HEK293 (cell line): ENCODE measurements at regions not wholly inside any gene's neighbourhood (a gene's known extent, or its start where the extent isn't known, plus 50 kb on each side); places are given as distances from the start of the nearest gene placed in this dataset.

Source experiments
- CTCF ChIA-PET: fragments of 350-600 bp; formaldehyde crosslinking; extraction: SDS; loops from one replicate; lab custom pipeline; 2021; ENCODE audit warnings: antibody characterized with exemption; lab: Yijun Ruan, JAX
- POLR2A ChIA-PET: fragments of 300-600 bp; formaldehyde crosslinking; extraction: SDS; loops from one replicate; lab custom pipeline; 2020; ENCODE audit warnings: antibody characterized with exemption, inconsistent platforms; lab: Yijun Ruan, JAX
- H3K27ac ChIP-seq: fragments of 200-500 bp; sonication (Bioruptor generic); 2 replicates; pipeline ENCODE4 v1.5.1; 2014; ENCODE audit warnings: low read depth, low read length, control low read depth, inconsistent platforms; ENCODE audit errors: extremely low read depth
- H3K36me3 ChIP-seq, 2 experiments: fragments of 200-500 bp in 1 of 2; sonication (Bioruptor generic) in 1 of 2; 1 replicate in 1 of 2; 2 replicates in 1 of 2; pipeline ENCODE4 v1.5.1; 2014 to 2017; ENCODE audit warnings: inconsistent platforms in 2 of 2, low read length in 2 of 2; ENCODE audit not compliant: control insufficient read depth in 2 of 2, insufficient read depth in 1 of 2
- H3K4me1 ChIP-seq: fragments of 200-500 bp; sonication (Bioruptor generic); 2 replicates; pipeline ENCODE4 v1.5.1; 2014; ENCODE audit warnings: mild to moderate bottlenecking, low read length, inconsistent platforms; ENCODE audit not compliant: control insufficient read depth, insufficient read depth
- H3K4me3 ChIP-seq: 2 replicates; pipeline ENCODE4 v1.5.1; 2011; ENCODE audit warnings: low read depth, mild to moderate bottlenecking, control low read depth, low read length, moderate library complexity
- H3K9me3 ChIP-seq: fragments of 200-500 bp; sonication (Bioruptor generic); 2 replicates; pipeline ENCODE4 v1.5.1; 2014; ENCODE audit warnings: low read depth, low read length, inconsistent platforms; ENCODE audit not compliant: control insufficient read depth, insufficient read depth
- FEZF1 ChIP-seq: fragments of 450-650 bp; formaldehyde crosslinking; IDR thresholded peaks from 2 replicates; pipeline ENCODE4 v1.5.1; 2016; ENCODE audit warnings: missing biosample characterization, missing genetic modification characterization
- KLF16 ChIP-seq: fragments of 450-650 bp; formaldehyde crosslinking; IDR thresholded peaks from 2 replicates; pipeline ENCODE4 v1.5.1; 2017; ENCODE audit warnings: missing biosample characterization, missing genetic modification characterization
- SP2 ChIP-seq: fragments of 450-650 bp; formaldehyde crosslinking; IDR thresholded peaks from 2 replicates; pipeline ENCODE4 v1.5.1; 2016; ENCODE audit warnings: missing biosample characterization, missing genetic modification characterization
- TRIM28 ChIP-seq: IDR thresholded peaks from 2 replicates; pipeline ENCODE4 v1.6.1; 2011; ENCODE audit warnings: low read length, control low read depth, borderline replicate concordance
- ZBTB17 ChIP-seq: fragments of 450-650 bp; formaldehyde crosslinking; IDR thresholded peaks from 2 replicates; pipeline ENCODE4 v1.5.1; 2016; ENCODE audit warnings: missing biosample characterization, missing genetic modification characterization
- ZNF157 ChIP-seq: fragments of 450-650 bp; formaldehyde crosslinking; IDR thresholded peaks from 2 replicates; pipeline ENCODE4 v1.5.1; 2016; ENCODE audit warnings: missing biosample characterization, missing genetic modification characterization
- ZNF335 ChIP-seq: fragments of 450-650 bp; formaldehyde crosslinking; conservative IDR thresholded peaks from 2 replicates; pipeline ENCODE4 v1.5.1; 2016; ENCODE audit warnings: missing biosample characterization, missing genetic modification characterization
- ZNF366 ChIP-seq: fragments of 450-650 bp; formaldehyde crosslinking; conservative IDR thresholded peaks from 2 replicates; pipeline ENCODE4 v1.5.1; 2016; ENCODE audit warnings: missing biosample characterization, missing genetic modification characterization
- ZNF423 ChIP-seq: fragments of 450-650 bp; formaldehyde crosslinking; IDR thresholded peaks from 2 replicates; pipeline ENCODE4 v1.5.1; 2016; ENCODE audit warnings: missing biosample characterization, missing genetic modification characterization
- ZNF677 ChIP-seq: fragments of 450-650 bp; IDR thresholded peaks from 2 replicates; pipeline ENCODE4 v1.5.0; 2018; ENCODE audit warnings: missing biosample characterization, mild to moderate bottlenecking, missing genetic modification characterization, moderate library complexity
- ZNF704 ChIP-seq: fragments of 450-650 bp; formaldehyde crosslinking; IDR thresholded peaks from 2 replicates; pipeline ENCODE4 v1.5.1; 2016; ENCODE audit warnings: missing biosample characterization, missing genetic modification characterization
- TF ChIP-seq, protein P1 (sequence below): fragments of 450-650 bp; formaldehyde crosslinking; IDR thresholded peaks from 2 replicates; pipeline ENCODE4 v1.5.1; 2016; ENCODE audit warnings: missing biosample characterization, missing genetic modification characterization, low read depth
- TF ChIP-seq, protein P2 (sequence below): fragments of 450-650 bp; formaldehyde crosslinking; IDR thresholded peaks from 2 replicates; pipeline ENCODE4 v1.5.0; 2017; ENCODE audit warnings: missing biosample characterization, missing genetic modification characterization, borderline replicate concordance

GRCh38 chr4:101651778-101652177, 138.8 kb upstream of the BANK1 start:
- H3K4me3 ChIP-seq = no peak overlapping the region
- CTCF ChIA-PET = interaction anchor here (0.6 kb wide), 1 partner anchor 565 kb away, joined by 3 read pairs; no protein-coding TSS in a partner anchor
- H3K27ac ChIP-seq = no peak overlapping the region
- TF ChIP-seq ZNF423 (tag by site-specific recombination) = no peak
- TF ChIP-seq TRIM28 = no peak
- TF ChIP-seq, protein P1, sequence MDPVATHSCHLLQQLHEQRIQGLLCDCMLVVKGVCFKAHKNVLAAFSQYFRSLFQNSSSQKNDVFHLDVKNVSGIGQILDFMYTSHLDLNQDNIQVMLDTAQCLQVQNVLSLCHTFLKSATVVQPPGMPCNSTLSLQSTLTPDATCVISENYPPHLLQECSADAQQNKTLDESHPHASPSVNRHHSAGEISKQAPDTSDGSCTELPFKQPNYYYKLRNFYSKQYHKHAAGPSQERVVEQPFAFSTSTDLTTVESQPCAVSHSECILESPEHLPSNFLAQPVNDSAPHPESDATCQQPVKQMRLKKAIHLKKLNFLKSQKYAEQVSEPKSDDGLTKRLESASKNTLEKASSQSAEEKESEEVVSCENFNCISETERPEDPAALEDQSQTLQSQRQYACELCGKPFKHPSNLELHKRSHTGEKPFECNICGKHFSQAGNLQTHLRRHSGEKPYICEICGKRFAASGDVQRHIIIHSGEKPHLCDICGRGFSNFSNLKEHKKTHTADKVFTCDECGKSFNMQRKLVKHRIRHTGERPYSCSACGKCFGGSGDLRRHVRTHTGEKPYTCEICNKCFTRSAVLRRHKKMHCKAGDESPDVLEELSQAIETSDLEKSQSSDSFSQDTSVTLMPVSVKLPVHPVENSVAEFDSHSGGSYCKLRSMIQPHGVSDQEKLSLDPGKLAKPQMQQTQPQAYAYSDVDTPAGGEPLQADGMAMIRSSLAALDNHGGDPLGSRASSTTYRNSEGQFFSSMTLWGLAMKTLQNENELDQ (tag by site-specific recombination) = no peak
- no peak for TF ChIP-seq ZBTB17
- no peak for TF ChIP-seq ZNF335 (tag by site-specific recombination)
- TF ChIP-seq ZNF366 = no peak
- no peak for TF ChIP-seq ZNF677
- TF ChIP-seq KLF16 (tag by site-specific recombination) = no peak
- TF ChIP-seq, all 188 proteins: peak for 0
- Histone ChIP-seq H3K4me1 (no peaks in the 10 kb centered on the region), H3K9me3 (no peaks in the 10 kb centered on the region), H3K36me3 (no peaks in the 10 kb centered on the region)
- POLR2A ChIA-PET = no interaction called here

GRCh38 chr4:101649790-101650515, 140.6 kb upstream of the BANK1 start:
- Histone ChIP-seq H3K27ac (no peak overlapping the region), H3K36me3 (no peaks in the 10 kb centered on the region), H3K9me3 (no peaks in the 10 kb centered on the region), H3K4me1 (no peaks in the 10 kb centered on the region), H3K4me3 (no peak overlapping the region)
- POLR2A ChIA-PET = no interaction called here
- TF ChIP-seq ZNF704 (tag by site-specific recombination) (no peak), FEZF1 (tag by site-specific recombination) (peak; percentile 65; the same call in 1 of the 2 replicates), SP2 (tag by site-specific recombination) (no peak), ZNF157 (tag by site-specific recombination) (no peak)
- CTCF ChIA-PET = interaction anchor here (0.5 kb wide), 1 partner anchor 38 kb away, joined by 3 read pairs; no protein-coding TSS in a partner anchor

DNA sequence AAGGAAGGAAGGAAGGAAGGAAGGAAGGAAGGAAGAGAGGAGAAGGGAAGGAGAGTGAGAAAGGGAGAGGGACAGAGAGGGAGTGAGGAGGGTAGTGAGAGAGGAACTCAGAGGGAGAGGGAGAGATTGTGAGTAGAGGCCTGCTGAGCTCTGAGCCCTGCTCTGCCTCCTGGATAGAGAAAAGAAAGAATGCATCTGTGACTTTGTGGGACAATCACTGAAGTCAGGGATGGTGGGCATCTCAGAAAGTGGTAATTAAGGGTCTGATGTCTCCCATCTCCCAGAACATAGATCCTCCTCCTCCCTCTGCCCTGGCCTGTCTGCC, 142.9 kb upstream of the BANK1 start:
- POLR2A ChIA-PET = no interaction called here
- CTCF ChIA-PET = no interaction called here
- TF ChIP-seq, protein P2, sequence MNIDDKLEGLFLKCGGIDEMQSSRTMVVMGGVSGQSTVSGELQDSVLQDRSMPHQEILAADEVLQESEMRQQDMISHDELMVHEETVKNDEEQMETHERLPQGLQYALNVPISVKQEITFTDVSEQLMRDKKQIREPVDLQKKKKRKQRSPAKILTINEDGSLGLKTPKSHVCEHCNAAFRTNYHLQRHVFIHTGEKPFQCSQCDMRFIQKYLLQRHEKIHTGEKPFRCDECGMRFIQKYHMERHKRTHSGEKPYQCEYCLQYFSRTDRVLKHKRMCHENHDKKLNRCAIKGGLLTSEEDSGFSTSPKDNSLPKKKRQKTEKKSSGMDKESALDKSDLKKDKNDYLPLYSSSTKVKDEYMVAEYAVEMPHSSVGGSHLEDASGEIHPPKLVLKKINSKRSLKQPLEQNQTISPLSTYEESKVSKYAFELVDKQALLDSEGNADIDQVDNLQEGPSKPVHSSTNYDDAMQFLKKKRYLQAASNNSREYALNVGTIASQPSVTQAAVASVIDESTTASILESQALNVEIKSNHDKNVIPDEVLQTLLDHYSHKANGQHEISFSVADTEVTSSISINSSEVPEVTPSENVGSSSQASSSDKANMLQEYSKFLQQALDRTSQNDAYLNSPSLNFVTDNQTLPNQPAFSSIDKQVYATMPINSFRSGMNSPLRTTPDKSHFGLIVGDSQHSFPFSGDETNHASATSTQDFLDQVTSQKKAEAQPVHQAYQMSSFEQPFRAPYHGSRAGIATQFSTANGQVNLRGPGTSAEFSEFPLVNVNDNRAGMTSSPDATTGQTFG (tag by site-specific recombination) = no peak
- TF ChIP-seq ZNF366 = peak; percentile 36; the same call in 1 of the 2 replicates

More for the DNA sequence above, 142.9 kb upstream of the BANK1 start:
- no peaks in the 10 kb centered on the region for H3K4me1 ChIP-seq
- H3K4me3 ChIP-seq = no peak overlapping the region
- H3K9me3 ChIP-seq = no peaks in the 10 kb centered on the region
- no peak overlapping the region for H3K27ac ChIP-seq
- no peaks in the 10 kb centered on the region for H3K36me3 ChIP-seq
